Cardiac muscle cell (in vitro differentiated cells and primary cell): ENCODE measurements at regions not wholly inside any gene's neighbourhood (a gene's known extent, or its start where the extent isn't known, plus 50 kb on each side); places are given as distances from the start of the nearest gene placed in this dataset.

Source experiments
- DNase-seq, 2 donors: peaks; one replicate each; pipeline versions ENCODE4 v3.0.0 to v3.0.0-alpha.2; 2010 to 2017; ENCODE audit warnings: low read depth in 1 of 2, low spot score in 1 of 2
- H3K27ac ChIP-seq: fragments of 200-600 bp; sonication (generic); 2 replicates; pipeline ENCODE4 v1.5.1; 2016
- H3K27me3 ChIP-seq: fragments of 200-600 bp; sonication (generic); 2 replicates; pipeline ENCODE4 v1.6.0; 2016; ENCODE audit warnings: control low read depth
- H3K36me3 ChIP-seq: fragments of 200-600 bp; sonication (generic); 2 replicates; pipeline ENCODE4 v1.5.1; 2016; ENCODE audit warnings: control low read depth
- H3K4me1 ChIP-seq: fragments of 200-600 bp; sonication (generic); 2 replicates; pipeline ENCODE4 v1.8.1; 2017; ENCODE audit warnings: low read depth, mild to moderate bottlenecking, mixed run types
- H3K4me3 ChIP-seq: fragments of 200-600 bp; sonication (generic); 2 replicates; pipeline ENCODE4 v1.5.1; 2016; ENCODE audit warnings: mild to moderate bottlenecking
- H3K9me3 ChIP-seq: fragments of 200-600 bp; sonication (generic); 2 replicates; pipeline ENCODE4 v1.5.1; 2017; ENCODE audit warnings: low read depth, mild to moderate bottlenecking, control low read depth
- TF ChIP-seq, protein P1 (sequence below): IDR thresholded peaks from 2 replicates; pipeline ENCODE4 v1.5.1; 2012; ENCODE audit warnings: low read depth, mild to moderate bottlenecking, low read length

DNA sequence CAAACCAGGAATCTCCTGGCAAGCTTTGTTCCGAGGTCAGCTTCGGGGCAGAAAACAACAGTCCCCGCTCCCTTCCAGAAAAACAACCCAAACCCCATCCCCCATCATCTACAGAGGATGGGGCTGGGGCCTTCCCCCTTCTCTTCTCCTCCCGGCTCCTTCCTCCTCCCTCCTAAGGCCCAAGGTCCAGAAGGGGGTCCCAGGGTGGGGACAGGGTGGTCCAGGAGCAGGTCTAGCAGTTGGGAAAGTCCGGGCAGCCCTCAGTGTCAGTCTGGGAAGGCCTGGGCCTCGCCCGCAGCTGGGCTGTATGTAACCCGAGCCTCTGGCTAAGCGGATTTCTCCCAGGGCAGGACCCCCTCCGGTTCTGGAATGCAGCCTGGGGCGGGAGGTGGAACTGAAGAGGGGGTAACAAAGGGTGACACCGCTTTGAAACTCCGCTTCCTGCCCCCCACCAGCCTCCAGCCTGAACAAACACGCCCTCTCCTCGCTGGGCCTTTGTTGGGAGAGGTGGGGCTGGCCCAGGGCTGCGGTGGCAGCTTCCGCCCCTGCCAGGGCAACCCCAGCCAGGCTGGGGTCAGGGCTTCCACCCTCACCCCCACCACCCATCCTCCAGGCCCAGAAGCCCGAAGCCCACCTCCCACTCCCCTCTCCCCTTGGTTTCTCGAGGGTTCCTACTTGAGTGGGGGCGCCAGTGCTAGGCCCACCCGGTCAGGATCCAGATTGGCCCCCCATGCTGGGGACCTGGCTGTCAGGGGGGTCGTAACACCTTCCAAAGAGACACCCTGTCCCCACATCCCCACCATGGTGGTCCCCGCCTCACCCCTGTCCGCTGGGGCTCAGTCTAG, 63.5 kb downstream of the C9orf50 start:
- Histone ChIP-seq H3K4me3 (no peak overlapping the region), H3K36me3 (no peaks in the 10 kb centered on the region), H3K4me1 (peaks cover 48% of the 10 kb centered on the region), H3K27me3 (no peaks in the 10 kb centered on the region), H3K9me3 (no peaks in the 10 kb centered on the region), H3K27ac (peak overlapping the region; percentile 94)
- peak; percentile 39 to 81 for DNase-seq
- TF ChIP-seq, protein P1, sequence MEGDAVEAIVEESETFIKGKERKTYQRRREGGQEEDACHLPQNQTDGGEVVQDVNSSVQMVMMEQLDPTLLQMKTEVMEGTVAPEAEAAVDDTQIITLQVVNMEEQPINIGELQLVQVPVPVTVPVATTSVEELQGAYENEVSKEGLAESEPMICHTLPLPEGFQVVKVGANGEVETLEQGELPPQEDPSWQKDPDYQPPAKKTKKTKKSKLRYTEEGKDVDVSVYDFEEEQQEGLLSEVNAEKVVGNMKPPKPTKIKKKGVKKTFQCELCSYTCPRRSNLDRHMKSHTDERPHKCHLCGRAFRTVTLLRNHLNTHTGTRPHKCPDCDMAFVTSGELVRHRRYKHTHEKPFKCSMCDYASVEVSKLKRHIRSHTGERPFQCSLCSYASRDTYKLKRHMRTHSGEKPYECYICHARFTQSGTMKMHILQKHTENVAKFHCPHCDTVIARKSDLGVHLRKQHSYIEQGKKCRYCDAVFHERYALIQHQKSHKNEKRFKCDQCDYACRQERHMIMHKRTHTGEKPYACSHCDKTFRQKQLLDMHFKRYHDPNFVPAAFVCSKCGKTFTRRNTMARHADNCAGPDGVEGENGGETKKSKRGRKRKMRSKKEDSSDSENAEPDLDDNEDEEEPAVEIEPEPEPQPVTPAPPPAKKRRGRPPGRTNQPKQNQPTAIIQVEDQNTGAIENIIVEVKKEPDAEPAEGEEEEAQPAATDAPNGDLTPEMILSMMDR = no peak

DNA sequence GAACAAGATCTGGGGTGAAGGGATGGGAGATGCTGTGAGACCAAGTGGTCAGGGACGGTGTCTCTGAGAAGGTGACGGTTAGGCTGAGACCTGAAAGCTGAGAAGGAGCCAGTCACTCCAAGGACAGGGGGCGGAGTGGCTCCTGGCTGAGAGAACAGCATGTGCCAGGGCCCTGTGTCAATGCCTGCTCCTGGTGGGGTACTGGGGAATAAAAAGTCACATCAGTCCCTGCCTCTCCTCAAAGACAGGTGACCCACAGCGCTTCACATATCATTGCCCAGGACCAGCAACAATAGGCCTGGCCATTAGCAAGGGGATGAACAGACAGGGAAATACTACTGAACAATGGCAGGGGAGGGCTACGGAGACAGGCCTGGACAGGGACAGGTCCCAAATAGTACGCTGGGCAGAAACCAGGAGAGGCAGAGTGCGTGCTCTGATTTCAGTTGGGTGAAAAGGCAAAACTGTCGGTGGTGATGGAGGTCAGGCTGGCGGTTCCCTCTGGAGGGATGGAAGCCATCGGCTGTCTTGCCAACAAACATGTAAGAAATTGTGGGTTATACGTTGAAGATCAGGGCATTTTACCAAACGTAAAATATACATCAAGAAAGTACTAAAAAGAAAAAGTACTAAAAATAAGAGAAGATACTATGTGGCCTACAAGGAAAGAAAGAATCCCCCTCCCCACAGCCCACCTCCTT, 64.3 kb downstream of the C9orf50 start:
- Histone ChIP-seq H3K36me3 (no peaks in the 10 kb centered on the region), H3K4me1 (peaks cover 43% of the 10 kb centered on the region), H3K27ac (peak overlapping the region; percentile 94), H3K27me3 (no peaks in the 10 kb centered on the region), H3K9me3 (no peaks in the 10 kb centered on the region), H3K4me3 (no peak overlapping the region)
- TF ChIP-seq, protein P1 = no peak
- DNase-seq = no peak

DNA sequence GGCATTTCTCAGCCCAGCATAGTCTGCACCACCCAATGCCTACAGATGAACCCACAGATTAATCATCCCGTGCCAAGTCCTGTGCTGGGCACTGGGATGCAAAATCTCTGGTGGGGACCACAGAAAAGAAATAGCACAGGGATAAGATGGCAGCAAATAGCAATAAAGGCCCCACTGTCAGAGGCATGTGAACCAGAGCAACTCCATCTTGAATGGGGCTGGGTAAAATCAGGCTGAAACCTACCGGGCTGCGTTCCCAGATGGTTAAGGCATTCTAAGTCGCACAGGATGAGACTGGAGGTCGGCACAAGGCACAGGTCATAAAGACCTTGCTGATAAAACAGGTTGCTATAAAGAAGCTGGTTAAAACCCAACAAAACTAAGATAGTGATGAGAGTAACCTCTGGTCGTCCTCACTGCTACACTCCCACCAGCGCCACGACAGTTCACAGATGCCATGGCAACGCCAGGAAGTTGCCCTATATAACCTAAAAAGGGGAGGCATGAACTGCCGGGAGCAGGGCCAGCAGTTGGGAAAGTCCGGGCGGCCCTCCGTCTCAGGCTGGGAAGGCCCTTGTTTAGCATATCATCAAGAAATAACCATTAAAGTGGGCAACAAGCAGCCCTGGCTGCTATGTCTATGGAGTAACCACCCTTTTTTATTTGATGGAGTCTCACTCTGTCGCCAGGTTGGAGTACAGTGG, 65.2 kb downstream of the C9orf50 start:
- H3K4me1 ChIP-seq = peaks cover 36% of the 10 kb centered on the region
- H3K27ac ChIP-seq = no peak overlapping the region

DNA sequence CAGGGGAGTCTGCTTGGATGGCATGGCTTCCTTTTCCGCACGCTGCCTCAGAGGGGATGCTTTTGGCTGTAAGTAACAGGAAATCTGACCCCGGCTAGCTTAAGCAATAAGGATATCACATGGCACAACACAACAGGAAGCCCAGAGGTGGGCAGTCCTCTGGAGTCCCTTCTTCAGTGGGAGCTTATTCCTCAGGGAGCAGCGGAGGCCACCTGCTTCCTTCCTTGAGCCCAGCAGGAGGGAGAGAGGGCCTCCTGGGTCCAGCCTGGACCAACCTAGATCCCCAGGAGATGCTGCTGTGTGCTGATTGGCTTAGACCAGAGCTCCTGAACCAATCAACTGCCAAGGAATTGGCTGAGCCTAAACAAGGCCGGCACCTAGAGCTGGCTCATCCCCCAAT, 66.3 kb downstream of the C9orf50 start:
- H3K27ac ChIP-seq = no peak overlapping the region
- TF ChIP-seq, protein P1 = no peak
- peak in 1 of 2 donors; percentile 52 for DNase-seq
- H3K9me3 ChIP-seq = no peaks in the 10 kb centered on the region
- H3K4me3 ChIP-seq = no peak overlapping the region
- H3K4me1 ChIP-seq = peaks cover 33% of the 10 kb centered on the region
- H3K36me3 ChIP-seq = no peaks in the 10 kb centered on the region
- H3K27me3 ChIP-seq = no peaks in the 10 kb centered on the region

More for the DNA sequence above, 65.2 kb downstream of the C9orf50 start:
- no peaks in the 10 kb centered on the region for H3K27me3 ChIP-seq
- DNase-seq = peak in 1 of 2 donors; percentile 72
- H3K4me3 ChIP-seq = no peak overlapping the region
- H3K9me3 ChIP-seq = no peaks in the 10 kb centered on the region
- TF ChIP-seq, protein P1 = no peak
- H3K36me3 ChIP-seq = no peaks in the 10 kb centered on the region

DNA sequence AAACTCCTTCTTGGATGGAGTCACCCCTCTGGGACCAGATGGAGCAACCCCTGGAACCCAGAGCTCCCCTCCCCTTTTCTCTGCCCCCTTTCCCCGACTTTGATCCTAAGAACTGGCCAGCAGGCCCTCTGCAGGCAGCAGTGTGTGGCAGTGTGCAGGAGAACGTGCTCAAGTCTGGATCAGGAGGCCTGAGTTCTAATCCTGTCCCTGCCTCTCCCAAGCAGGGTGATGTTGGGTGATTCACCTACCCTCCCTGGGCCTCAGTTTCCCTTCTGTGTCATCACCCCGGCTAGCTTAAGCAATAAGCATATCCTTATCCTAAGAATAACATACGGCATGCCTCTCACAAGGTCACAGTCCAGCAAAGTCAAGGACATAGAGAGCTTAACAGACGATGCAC, 67.6 kb downstream of the C9orf50 start:
- H3K36me3 ChIP-seq = no peaks in the 10 kb centered on the region
- no peaks in the 10 kb centered on the region for H3K9me3 ChIP-seq
- no peak overlapping the region for H3K27ac ChIP-seq
- H3K4me3 ChIP-seq = no peak overlapping the region
- no peak for DNase-seq
- TF ChIP-seq, protein P1 = no peak
- no peaks in the 10 kb centered on the region for H3K27me3 ChIP-seq
- peaks cover 20% of the 10 kb centered on the region for H3K4me1 ChIP-seq
